Activated naive CD4-positive, alpha-beta T cell treated with anti-CD3 and anti-CD28 coated beads for 36 hours (primary cell): ENCODE measurements at regions not wholly inside any gene's neighbourhood (a gene's known extent, or its start where the extent isn't known, plus 50 kb on each side); places are given as distances from the start of the nearest gene placed in this dataset.
A peak's percentile ranks its signal among the peaks of the same experiment; 100 is the strongest.

Experiments
- CTCF ChIA-PET: fragments of 350-600 bp; sonication (Branson Sonifier 250); formaldehyde crosslinking; loops from one replicate; lab custom pipeline; 2021; ENCODE audit warnings: antibody characterized with exemption; lab: Charles Lee
- DNase-seq: peaks from one replicate; pipeline ENCODE4 v3.0.0-alpha.2; 2020
- H3K27ac Mint-ChIP-seq: one replicate; pipeline ENCODE4 v1.8.0; 2021; ENCODE audit warnings: mild to moderate bottlenecking, mixed read lengths
- H3K27me3 Mint-ChIP-seq: one replicate; pipeline ENCODE4 v1.8.0; 2021; ENCODE audit warnings: low read depth, mixed read lengths
- H3K36me3 Mint-ChIP-seq: one replicate; pipeline ENCODE4 v1.8.0; 2021; ENCODE audit warnings: low read depth, mixed read lengths
- H3K4me1 Mint-ChIP-seq: one replicate; pipeline ENCODE4 v1.8.0; 2021; ENCODE audit warnings: low read depth, mixed read lengths
- H3K4me3 Mint-ChIP-seq: one replicate; pipeline ENCODE4 v1.8.0; 2021; ENCODE audit warnings: mild to moderate bottlenecking, moderate library complexity, mixed read lengths
- H3K9me3 Mint-ChIP-seq: one replicate; pipeline ENCODE4 v1.8.0; 2021; ENCODE audit warnings: mixed read lengths
- intact Hi-C: fragments of 100-400 bp; cut with micrococcal nuclease; formaldehyde crosslinking; loops from one replicate; pipeline ENCODE4 v1.15.1; 2023

DNA sequence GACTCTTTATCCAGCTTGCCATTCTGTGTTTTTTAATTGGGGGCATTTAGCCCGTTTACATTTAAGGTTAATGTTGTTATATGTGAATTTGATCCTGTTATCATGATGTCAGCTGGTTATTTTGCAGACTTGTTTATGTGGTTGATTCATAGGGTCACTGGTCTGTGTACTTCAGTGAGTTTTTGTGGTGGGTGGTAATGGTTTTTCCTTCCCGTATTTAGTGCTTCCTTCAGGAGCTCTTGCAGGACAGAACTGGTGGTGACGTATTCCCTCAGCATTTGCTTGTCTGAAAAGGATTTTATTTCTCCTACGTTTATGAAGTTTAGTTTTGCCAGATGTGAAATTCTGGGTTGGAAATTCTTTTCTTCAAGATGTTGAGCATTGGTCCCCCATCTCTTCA, 381.1 kb downstream of the MAN2A1 start:
- CTCF ChIA-PET, result no interaction called here
- H3K36me3 Mint-ChIP-seq, result peaks cover 14% of the 10 kb centered on the region
- intact Hi-C loops, result no loop called here
- H3K4me3 Mint-ChIP-seq, result no peak overlapping the region
- H3K27me3 Mint-ChIP-seq, result peaks cover under 1% of the 10 kb centered on the region
- no peak overlapping the region for H3K27ac Mint-ChIP-seq
- H3K9me3 Mint-ChIP-seq, result peaks cover 31% of the 10 kb centered on the region
- H3K4me1 Mint-ChIP-seq, result peaks cover 6% of the 10 kb centered on the region
- no peak for DNase-seq

DNA sequence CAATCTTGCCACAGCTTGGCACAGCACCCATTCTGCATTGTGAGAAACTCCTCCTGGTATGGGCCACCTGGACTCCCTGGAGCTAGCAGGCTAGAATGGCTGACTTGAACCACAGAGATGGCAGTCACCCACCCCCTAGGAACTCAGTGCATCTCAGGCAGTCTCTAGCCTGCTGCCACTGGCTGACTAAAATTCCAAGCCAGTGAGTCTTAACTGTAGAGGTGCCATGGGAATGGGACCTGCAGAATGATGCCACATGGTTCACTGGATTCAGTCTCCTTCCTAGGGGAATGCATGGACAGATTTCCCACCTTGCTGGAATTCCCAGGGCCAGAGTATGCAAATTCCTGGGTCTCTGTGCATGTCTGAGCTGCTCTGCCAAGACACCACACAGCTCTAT, 382.9 kb downstream of the MAN2A1 start:
- peaks cover 14% of the 10 kb centered on the region for H3K36me3 Mint-ChIP-seq
- H3K9me3 Mint-ChIP-seq, result peaks cover 31% of the 10 kb centered on the region
- H3K27ac Mint-ChIP-seq, result no peak overlapping the region
- peaks cover 2% of the 10 kb centered on the region for H3K27me3 Mint-ChIP-seq
- CTCF ChIA-PET, result no interaction called here
- H3K4me1 Mint-ChIP-seq, result peaks cover 8% of the 10 kb centered on the region
- intact Hi-C loops, result no loop called here
- H3K4me3 Mint-ChIP-seq, result no peak overlapping the region
- DNase-seq, result no peak

DNA sequence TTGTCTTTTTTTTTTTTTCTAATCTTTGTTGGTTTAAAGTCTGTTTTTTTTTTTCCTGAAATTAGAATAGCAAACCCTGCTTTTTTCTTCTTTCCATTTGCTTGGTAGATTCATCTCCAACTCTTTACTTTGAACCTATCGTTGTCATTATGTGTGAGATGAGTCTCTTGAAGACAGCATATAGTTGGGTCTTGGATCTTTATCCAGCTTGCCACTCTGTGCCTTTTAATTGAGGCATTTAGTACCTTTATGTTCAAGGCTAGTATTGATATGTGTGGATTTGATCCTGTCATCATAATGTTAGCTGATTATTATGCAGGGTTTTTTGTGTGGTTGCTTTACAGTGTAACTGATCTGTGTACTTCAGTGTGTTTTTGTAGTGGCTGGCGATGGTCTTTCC, 383.8 kb downstream of the MAN2A1 start:
- Mint-ChIP-seq H3K4me3 (no peak overlapping the region), H3K27ac (no peak overlapping the region), H3K9me3 (peaks cover 25% of the 10 kb centered on the region), H3K4me1 (peaks cover 7% of the 10 kb centered on the region), H3K27me3 (peaks cover 2% of the 10 kb centered on the region), H3K36me3 (peaks cover 14% of the 10 kb centered on the region)
- no peak for DNase-seq
- intact Hi-C loops, result no loop called here
- CTCF ChIA-PET, result interaction anchor here (0.6 kb wide), 1 partner anchor 471 kb away, joined by 4 read pairs; no protein-coding TSS in a partner anchor

GRCh38 chr5:110075656-110076055, 385.9 kb downstream of the MAN2A1 start:
- H3K27ac Mint-ChIP-seq, result no peak overlapping the region
- H3K9me3 Mint-ChIP-seq, result peaks cover 15% of the 10 kb centered on the region
- H3K36me3 Mint-ChIP-seq, result peaks cover 11% of the 10 kb centered on the region
- no peak for DNase-seq
- H3K4me3 Mint-ChIP-seq, result no peak overlapping the region
- intact Hi-C loops, result no loop called here
- H3K4me1 Mint-ChIP-seq, result peaks cover 10% of the 10 kb centered on the region
- CTCF ChIA-PET, result interaction anchor here (1.0 kb wide), 1 partner anchor 10 kb away, joined by 3 read pairs; no protein-coding TSS in a partner anchor
- peaks cover 2% of the 10 kb centered on the region for H3K27me3 Mint-ChIP-seq

GRCh38 chr5:110077147-110077546, 387.4 kb downstream of the MAN2A1 start:
- Mint-ChIP-seq H3K27me3 (peaks cover 2% of the 10 kb centered on the region), H3K4me3 (no peak overlapping the region), H3K36me3 (peaks cover 11% of the 10 kb centered on the region), H3K9me3 (peaks cover 15% of the 10 kb centered on the region), H3K27ac (peak overlapping the region; percentile 11), H3K4me1 (peaks cover 10% of the 10 kb centered on the region)
- CTCF ChIA-PET, result no interaction called here
- intact Hi-C loops, result no loop called here
- no peak for DNase-seq

DNA sequence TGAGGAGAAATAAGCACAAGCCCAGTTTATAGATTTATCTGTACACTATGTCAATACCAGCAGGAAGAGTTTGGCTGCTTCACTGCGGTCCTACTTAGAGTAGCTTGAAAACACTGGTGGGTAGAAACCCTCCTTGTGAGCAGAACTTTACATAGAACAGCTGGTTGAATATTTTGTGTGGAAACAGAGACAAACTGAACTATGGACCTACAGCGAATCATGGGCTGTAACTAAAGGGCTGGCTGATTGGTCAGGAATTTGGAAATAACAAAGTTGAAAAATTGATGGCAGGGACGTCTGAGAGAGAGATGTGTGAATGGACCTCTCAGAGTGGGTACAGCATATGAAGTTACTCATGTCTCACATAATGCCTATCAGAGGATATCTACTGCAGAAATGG, 392.5 kb downstream of the MAN2A1 start:
- no peak for DNase-seq
- intact Hi-C loops, result no loop called here
- no peaks in the 10 kb centered on the region for H3K27me3 Mint-ChIP-seq
- no peak overlapping the region for H3K27ac Mint-ChIP-seq
- peaks cover 35% of the 10 kb centered on the region for H3K4me1 Mint-ChIP-seq
- no peaks in the 10 kb centered on the region for H3K9me3 Mint-ChIP-seq
- H3K36me3 Mint-ChIP-seq, result no peaks in the 10 kb centered on the region
- CTCF ChIA-PET, result no interaction called here
- H3K4me3 Mint-ChIP-seq, result no peak overlapping the region

GRCh38 chr5:110082863-110083262, 393.1 kb downstream of the MAN2A1 start:
- intact Hi-C loops, result no loop called here
- no peak for DNase-seq
- Mint-ChIP-seq H3K27ac (no peak overlapping the region), H3K9me3 (no peaks in the 10 kb centered on the region), H3K36me3 (no peaks in the 10 kb centered on the region), H3K4me1 (peaks cover 34% of the 10 kb centered on the region), H3K4me3 (no peak overlapping the region), H3K27me3 (no peaks in the 10 kb centered on the region)
- CTCF ChIA-PET, result interaction anchor here (0.6 kb wide), 1 partner anchor 37 kb away, joined by 3 read pairs; no protein-coding TSS in a partner anchor

GRCh38 chr5:110085826-110086225, 396.1 kb downstream of the MAN2A1 start:
- Mint-ChIP-seq H3K27me3 (no peaks in the 10 kb centered on the region), H3K36me3 (peaks cover 1% of the 10 kb centered on the region), H3K27ac (peak overlapping the region; percentile 82), H3K9me3 (no peaks in the 10 kb centered on the region), H3K4me3 (no peak overlapping the region), H3K4me1 (peaks cover 55% of the 10 kb centered on the region)
- DNase-seq, result no peak
- intact Hi-C loops, result loop anchor here (2.0 to 5.0 kb wide), 5 partner anchors 229 to 1705 kb away; partner anchors contain the start of gene FER
- CTCF ChIA-PET, result interaction anchor here (1.4 kb wide), 2 partner anchors 10 to 14 kb away, joined by 3 read pairs; no protein-coding TSS in a partner anchor

DNA sequence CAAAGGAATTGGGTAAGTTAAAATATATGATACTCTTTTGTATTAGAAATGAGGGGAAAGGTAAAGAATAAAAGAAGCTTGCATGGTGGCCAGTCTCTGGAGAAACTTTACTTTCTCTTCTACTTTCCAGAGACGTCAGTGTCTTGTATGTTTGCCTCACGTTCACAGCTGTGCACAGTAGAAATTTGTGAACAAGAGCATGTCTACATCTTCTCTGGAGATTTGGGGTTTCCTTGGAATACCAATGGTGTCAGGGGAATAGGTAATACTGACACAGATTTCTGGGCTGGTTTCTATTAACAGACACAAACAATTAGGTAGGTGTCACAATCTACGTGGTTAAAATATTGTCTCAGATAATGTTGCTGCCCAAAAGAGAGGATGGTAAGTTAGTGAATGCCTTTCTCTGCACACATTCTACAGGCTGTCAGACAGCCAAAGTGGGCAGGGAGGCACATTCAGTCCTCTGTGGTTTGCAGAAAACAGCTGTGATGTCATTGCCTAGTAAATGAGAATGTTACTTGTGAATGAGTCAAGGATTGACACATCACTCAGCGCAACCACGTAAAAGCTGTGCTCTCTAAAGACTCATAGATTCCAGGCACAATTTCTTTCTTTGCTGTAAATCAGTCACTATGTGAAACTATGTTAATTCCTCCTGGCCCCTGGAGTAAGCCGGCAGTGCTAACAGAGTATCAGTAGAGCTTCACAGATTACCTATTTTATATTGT, 397.1 kb downstream of the MAN2A1 start:
- peak; percentile 89 for DNase-seq
- Mint-ChIP-seq H3K36me3 (peaks cover 1% of the 10 kb centered on the region), H3K9me3 (no peaks in the 10 kb centered on the region), H3K4me1 (peaks cover 58% of the 10 kb centered on the region), H3K4me3 (peak overlapping the region; percentile 64), H3K27me3 (no peaks in the 10 kb centered on the region), H3K27ac (peak overlapping the region; percentile 95)
- intact Hi-C loops, result loop anchor here (1.0 to 5.0 kb wide), 12 partner anchors 23 to 1706 kb away; partner anchors contain the start of genes FER and MAN2A1
- CTCF ChIA-PET, result no interaction called here

DNA sequence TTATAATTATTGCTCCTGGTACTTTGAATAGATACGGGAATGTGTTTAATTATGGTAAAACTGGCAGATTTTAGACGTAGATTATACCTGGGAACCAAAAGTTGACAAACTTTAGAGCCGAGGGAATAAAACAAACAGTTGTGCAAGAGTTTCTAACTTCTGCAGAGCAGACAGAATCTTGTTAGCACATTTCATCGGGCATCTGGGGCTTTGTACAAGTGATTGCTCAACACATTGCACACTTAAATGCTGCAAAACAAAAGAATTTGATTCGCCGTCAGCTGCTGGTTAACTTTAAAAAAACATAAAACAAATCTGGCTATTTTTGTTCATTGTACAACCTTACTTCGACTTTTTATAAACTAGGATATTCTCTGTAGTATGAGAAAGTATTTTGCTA, 398.1 kb downstream of the MAN2A1 start:
- peaks cover 1% of the 10 kb centered on the region for H3K36me3 Mint-ChIP-seq
- DNase-seq, result no peak
- H3K4me3 Mint-ChIP-seq, result peak overlapping the region; percentile 64
- intact Hi-C loops, result loop anchor here (1.0 to 5.0 kb wide), 14 partner anchors 19 to 1707 kb away; partner anchors contain the start of genes FER and MAN2A1
- H3K4me1 Mint-ChIP-seq, result peaks cover 55% of the 10 kb centered on the region
- CTCF ChIA-PET, result no interaction called here
- H3K27ac Mint-ChIP-seq, result peak overlapping the region; percentile 97
- no peaks in the 10 kb centered on the region for H3K9me3 Mint-ChIP-seq
- no peaks in the 10 kb centered on the region for H3K27me3 Mint-ChIP-seq

DNA sequence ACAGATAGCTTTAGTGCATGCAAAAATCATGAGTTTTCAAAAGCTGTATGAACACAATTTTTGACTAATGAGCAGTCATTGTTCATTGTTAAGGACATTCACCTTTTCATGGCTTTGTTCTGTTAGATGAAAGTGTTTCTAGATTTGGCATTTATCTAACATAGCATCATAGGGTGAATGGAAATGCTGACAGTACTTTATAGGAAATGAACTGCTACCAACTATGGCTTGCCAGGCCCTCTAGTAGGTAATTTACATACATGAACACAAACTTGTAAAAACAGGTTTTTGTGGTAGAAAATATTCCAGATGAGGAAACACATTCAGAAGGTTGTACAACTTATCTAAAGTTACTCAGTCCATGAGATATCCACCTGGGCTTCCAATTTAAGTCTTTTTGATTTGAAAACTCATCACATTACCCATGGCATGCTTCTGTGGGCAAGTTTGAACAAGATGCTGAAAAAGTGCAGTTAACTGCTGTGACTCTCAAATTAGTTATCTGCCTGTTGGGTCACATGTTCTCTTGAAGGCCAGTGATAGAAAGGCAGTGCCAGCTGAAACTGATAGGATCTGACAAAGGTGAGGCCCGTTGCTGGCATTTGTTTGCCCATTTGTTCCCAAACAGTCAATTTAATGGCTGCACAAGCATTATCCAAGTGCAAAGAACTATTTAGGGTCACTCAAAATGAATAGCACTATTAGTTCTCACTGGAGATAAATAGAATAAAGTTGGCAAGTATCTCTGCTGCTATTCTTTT, 399.1 kb downstream of the MAN2A1 start:
- peaks cover 53% of the 10 kb centered on the region for H3K4me1 Mint-ChIP-seq
- no peaks in the 10 kb centered on the region for H3K27me3 Mint-ChIP-seq
- peaks cover 1% of the 10 kb centered on the region for H3K36me3 Mint-ChIP-seq
- H3K4me3 Mint-ChIP-seq, result peak overlapping the region; percentile 64
- peak; percentile 38 for DNase-seq
- H3K9me3 Mint-ChIP-seq, result no peaks in the 10 kb centered on the region
- H3K27ac Mint-ChIP-seq, result peak overlapping the region; percentile 97
- intact Hi-C loops, result loop anchor here (1.0 to 5.0 kb wide), 5 partner anchors 18 to 1342 kb away; partner anchors contain the start of gene FER
- CTCF ChIA-PET, result interaction anchor here (0.9 kb wide), 1 partner anchor 15 kb away, joined by 3 read pairs; no protein-coding TSS in a partner anchor
